ENCODE measurements at regions not wholly inside any gene's neighbourhood (a gene's known extent, or its start where the extent isn't known, plus 50 kb on each side); places are given as distances from the start of the nearest gene placed in this dataset.

DNA sequence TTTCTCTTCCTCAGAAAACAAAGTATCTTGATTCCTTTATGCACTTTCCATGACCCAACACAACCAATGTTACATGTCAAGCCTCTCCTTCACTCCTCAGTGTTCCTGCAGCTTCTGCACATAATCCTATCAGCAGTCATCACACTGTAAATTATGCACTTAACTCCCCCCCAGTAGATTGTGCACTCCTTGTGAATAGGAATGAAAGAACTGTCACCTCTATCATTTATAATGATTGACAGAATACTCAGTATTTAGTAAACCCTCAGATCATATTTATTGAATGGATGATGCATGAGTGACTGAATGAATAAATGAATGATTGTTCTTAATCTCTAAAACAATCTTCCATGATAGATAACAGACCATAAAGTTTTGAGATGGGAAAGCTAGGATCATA, 253.3 kb downstream of the HS3ST1 start:
- no peak for TF ChIP-seq CTCF (IDR thresholded peaks at IDR 0.05)
- TF ChIP-seq POLR2AphosphoS5 (IDR thresholded peaks at IDR 0.05): no peak
- no peak for TF ChIP-seq POLR2A (IDR thresholded peaks at IDR 0.05)
- TF ChIP-seq EP300 (IDR thresholded peaks at IDR 0.05; ENCODE audit: low read depth): no peak
